ENCODE measurements at regions not wholly inside any gene's neighbourhood (a gene's known extent, or its start where the extent isn't known, plus 50 kb on each side); places are given as distances from the start of the nearest gene placed in this dataset.

GRCh38 chr22:49251371-49251770 lies 576.3 kb downstream of the BRD1 start:
- no peak overlapping the region for H3K27ac ChIP-seq
- peak; percentile 47 for DNase-seq (ENCODE audit: low spot score)
- no peak overlapping the region for H3K4me3 ChIP-seq
- no peak for TF ChIP-seq CTCF (IDR thresholded peaks at IDR 0.05)

GRCh38 chr22:49247194-49247924 lies 580.3 kb downstream of the BRD1 start:
- no peak overlapping the region for H3K4me3 ChIP-seq
- no peak for DNase-seq (ENCODE audit: low spot score)
- no peak for TF ChIP-seq CTCF (IDR thresholded peaks at IDR 0.05)
- no peak overlapping the region for H3K27ac ChIP-seq

- Histone ChIP-seq H3K4me3 (no peak overlapping the region), H3K27ac (no peak overlapping the region)
- TF ChIP-seq CTCF (IDR thresholded peaks at IDR 0.05), result no peak
- peak; percentile 49 for DNase-seq (ENCODE audit: low spot score)
Measured at GRCh38 chr22:49244466-49245420, 582.9 kb downstream of the BRD1 start.

GRCh38 chr22:49243965-49244364 lies 583.7 kb downstream of the BRD1 start:
- no peak for DNase-seq (ENCODE audit: low spot score)
- no peak overlapping the region for H3K4me3 ChIP-seq
- TF ChIP-seq CTCF (IDR thresholded peaks at IDR 0.05), result no peak
- H3K27ac ChIP-seq, result no peak overlapping the region

- H3K27ac ChIP-seq, result no peak overlapping the region
- no peak for TF ChIP-seq CTCF (IDR thresholded peaks at IDR 0.05)
- DNase-seq (ENCODE audit: low spot score), result no peak
- H3K4me3 ChIP-seq, result no peak overlapping the region
Measured at GRCh38 chr22:49243335-49243734, 584.3 kb downstream of the BRD1 start.

- no peak for TF ChIP-seq CTCF (IDR thresholded peaks at IDR 0.05)
- no peak for DNase-seq (ENCODE audit: low spot score)
- H3K4me3 ChIP-seq, result no peak overlapping the region
Measured at GRCh38 chr22:49242480-49242879, 585.2 kb downstream of the BRD1 start.

More at GRCh38 chr22:49242480-49242879, 585.2 kb downstream of the BRD1 start:
- no peak overlapping the region for H3K27ac ChIP-seq
